GM12874 (cell line): ENCODE measurements at regions not wholly inside any gene's neighbourhood (a gene's known extent, or its start where the extent isn't known, plus 50 kb on each side); places are given as distances from the start of the nearest gene placed in this dataset.

Experiments
- TF ChIP-seq, protein P1 (sequence below): IDR thresholded peaks from 2 replicates; pipeline ENCODE4 v1.5.1; 2011; ENCODE audit warnings: low read depth, mild to moderate bottlenecking, control low read depth, low read length, moderate library complexity; ENCODE audit not compliant: insufficient read depth

DNA sequence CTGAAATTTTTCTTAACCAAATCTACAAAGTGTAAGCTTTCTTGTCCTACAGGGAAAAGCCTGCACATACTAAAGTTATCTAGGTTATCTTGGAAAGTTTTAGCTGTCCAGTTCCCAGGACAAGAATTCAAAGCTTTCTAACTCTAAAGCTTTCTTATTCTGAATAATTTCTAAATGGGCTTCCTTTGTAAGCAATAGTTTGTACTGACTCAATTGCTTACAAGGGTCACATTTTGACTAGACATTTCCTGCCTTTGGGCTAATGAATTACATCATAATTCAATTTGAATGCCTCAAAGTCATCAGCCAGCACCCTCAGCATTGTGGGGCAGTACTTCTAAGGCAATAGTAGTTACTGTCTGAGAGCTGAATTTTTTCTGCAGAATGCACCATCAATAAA, 223.0 kb downstream of the LTN1 start:
- TF ChIP-seq, protein P1, sequence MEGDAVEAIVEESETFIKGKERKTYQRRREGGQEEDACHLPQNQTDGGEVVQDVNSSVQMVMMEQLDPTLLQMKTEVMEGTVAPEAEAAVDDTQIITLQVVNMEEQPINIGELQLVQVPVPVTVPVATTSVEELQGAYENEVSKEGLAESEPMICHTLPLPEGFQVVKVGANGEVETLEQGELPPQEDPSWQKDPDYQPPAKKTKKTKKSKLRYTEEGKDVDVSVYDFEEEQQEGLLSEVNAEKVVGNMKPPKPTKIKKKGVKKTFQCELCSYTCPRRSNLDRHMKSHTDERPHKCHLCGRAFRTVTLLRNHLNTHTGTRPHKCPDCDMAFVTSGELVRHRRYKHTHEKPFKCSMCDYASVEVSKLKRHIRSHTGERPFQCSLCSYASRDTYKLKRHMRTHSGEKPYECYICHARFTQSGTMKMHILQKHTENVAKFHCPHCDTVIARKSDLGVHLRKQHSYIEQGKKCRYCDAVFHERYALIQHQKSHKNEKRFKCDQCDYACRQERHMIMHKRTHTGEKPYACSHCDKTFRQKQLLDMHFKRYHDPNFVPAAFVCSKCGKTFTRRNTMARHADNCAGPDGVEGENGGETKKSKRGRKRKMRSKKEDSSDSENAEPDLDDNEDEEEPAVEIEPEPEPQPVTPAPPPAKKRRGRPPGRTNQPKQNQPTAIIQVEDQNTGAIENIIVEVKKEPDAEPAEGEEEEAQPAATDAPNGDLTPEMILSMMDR: no peak

GRCh38 chr21:28768753-28769152, 223.9 kb downstream of the LTN1 start:
- TF ChIP-seq, protein P1: no peak

GRCh38 chr21:28767523-28767922, 225.2 kb downstream of the LTN1 start:
- TF ChIP-seq, protein P1: no peak

- TF ChIP-seq, protein P1: no peak
Measured at GRCh38 chr21:28763809-28764418, 228.8 kb downstream of the LTN1 start.

GRCh38 chr21:28762357-28762735, 230.3 kb downstream of the LTN1 start:
- TF ChIP-seq, protein P1: no peak

- TF ChIP-seq, protein P1: no peak
Measured at GRCh38 chr21:28761674-28762356, 230.9 kb downstream of the LTN1 start.

GRCh38 chr21:28758883-28759242, 233.8 kb downstream of the LTN1 start:
- TF ChIP-seq, protein P1: no peak
